ENCODE measurements at regions not wholly inside any gene's neighbourhood (a gene's known extent, or its start where the extent isn't known, plus 50 kb on each side); places are given as distances from the start of the nearest gene placed in this dataset.

DNA sequence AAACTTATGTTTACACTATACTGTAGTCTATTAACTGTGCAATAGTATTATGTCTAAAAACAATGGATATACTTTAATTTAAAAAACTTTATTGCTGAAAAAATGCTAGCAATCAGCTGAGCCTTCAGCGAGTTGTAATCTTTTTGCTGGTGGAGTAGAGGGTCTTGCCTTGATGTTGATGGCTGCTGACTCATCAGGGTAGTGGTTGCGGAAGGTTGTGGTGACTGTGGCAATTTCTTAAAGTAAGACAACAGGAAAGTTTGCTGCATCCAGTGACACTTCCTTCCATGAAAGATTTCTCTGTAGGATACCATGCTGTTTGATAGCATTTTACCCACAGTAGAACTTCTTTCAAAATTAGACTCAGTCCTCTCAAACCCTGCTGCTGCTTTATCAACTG, 234.7 kb upstream of the CSF3R start (continued):
- TF ChIP-seq POLR2AphosphoS2 (conservative IDR thresholded peaks at IDR 0.05; ENCODE audit: low read length): no peak
- TF ChIP-seq, protein P1, sequence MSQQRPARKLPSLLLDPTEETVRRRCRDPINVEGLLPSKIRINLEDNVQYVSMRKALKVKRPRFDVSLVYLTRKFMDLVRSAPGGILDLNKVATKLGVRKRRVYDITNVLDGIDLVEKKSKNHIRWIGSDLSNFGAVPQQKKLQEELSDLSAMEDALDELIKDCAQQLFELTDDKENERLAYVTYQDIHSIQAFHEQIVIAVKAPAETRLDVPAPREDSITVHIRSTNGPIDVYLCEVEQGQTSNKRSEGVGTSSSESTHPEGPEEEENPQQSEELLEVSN (IDR thresholded peaks at IDR 0.05; ENCODE audit: borderline replicate concordance, low read depth): no peak

DNA sequence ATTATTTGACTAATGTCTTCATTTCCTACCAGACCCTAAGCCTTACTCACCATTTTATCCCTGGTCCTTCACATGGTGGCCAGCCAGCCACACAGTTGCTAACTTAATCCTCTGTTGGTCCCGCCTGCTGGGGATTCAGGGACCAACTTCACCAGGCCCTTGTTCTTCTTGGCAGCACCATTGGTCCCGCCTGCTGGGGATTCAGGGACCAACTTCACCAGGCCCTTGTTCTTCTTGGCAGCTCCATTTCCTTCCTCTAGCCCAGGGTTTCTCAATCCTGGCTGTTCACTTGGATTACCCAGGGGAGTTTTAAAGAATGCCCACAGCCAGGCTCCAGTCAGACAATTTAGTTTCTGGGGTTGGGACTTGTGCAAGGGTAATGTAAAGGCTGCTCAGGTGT, 233.1 kb upstream of the CSF3R start:
- TF ChIP-seq RARB (CRISPR knock-in tag; IDR thresholded peaks at IDR 0.05) (no peak), ZSCAN20 (CRISPR knock-in tag; IDR thresholded peaks at IDR 0.05) (no peak), FOXS1 (CRISPR knock-in tag; IDR thresholded peaks at IDR 0.05) (no peak)
- H3K27ac ChIP-seq: no peak overlapping the region
- DNase-seq (ENCODE audit: low read depth in 1 of 2, low spot score in 1 of 2) (no peak), ATAC-seq (no peak), FAIRE-seq (no peak)
- H3K4me2 ChIP-seq: no peak overlapping the region
- WGBS (ENCODE audit: missing lambda C conversion rate): 0% methylated on average over 2 of the region's 2 CpGs
- no peaks in the 10 kb centered on the region for H3K9me3 ChIP-seq
- no peak overlapping the region for H3K4me3 ChIP-seq
- CTCF ChIA-PET: no interaction called here
- no peaks in the 10 kb centered on the region for H3K4me1 ChIP-seq
- POLR2A ChIA-PET: no interaction called here

DNA sequence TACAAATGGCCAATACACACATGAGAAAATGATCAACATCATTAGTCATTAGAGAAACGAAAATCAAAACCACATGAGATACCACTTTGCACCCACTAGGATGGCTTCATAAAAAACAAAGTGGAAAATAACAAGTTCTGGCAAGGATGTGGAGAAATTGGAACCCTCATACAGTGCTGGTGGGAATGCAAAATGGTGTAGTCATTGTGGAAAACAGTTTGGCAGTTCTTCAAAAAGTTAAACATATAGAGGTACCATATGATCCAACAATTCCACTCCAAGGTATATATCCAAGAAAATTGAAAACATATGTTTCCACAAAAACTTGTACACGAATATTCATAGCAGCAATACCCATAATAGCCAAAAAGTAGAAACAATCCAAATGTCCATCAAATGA, 231.6 kb upstream of the CSF3R start:
- Histone ChIP-seq H3K4me1 (no peaks in the 10 kb centered on the region), H3K4me2 (no peak overlapping the region), H3K4me3 (no peak overlapping the region), H3K27ac (no peak overlapping the region), H3K9me3 (no peaks in the 10 kb centered on the region)
- WGBS (ENCODE audit: missing lambda C conversion rate): 2% methylated on average over 2 of the region's 2 CpGs
- CTCF ChIA-PET: no interaction called here
- no peak for FAIRE-seq
- no peak for TF ChIP-seq KDM1A (IDR thresholded peaks at IDR 0.05; ENCODE audit: low read depth)
- TF ChIP-seq POLR2AphosphoS2 (conservative IDR thresholded peaks at IDR 0.05; ENCODE audit: low read length): no peak
- no peak for TF ChIP-seq CBX8 (IDR thresholded peaks at IDR 0.05)
- TF ChIP-seq TP53 (CRISPR knock-in tag; IDR thresholded peaks at IDR 0.05): no peak
- no peak for TF ChIP-seq EHF (CRISPR knock-in tag; IDR thresholded peaks at IDR 0.05)
- no peak for TF ChIP-seq HOXA7 (CRISPR knock-in tag; IDR thresholded peaks at IDR 0.05)
- no peak for TF ChIP-seq JUNB (IDR thresholded peaks at IDR 0.05)
- no peak for TF ChIP-seq MAFK (IDR thresholded peaks at IDR 0.05; ENCODE audit: partially characterized antibody)
- TF ChIP-seq, protein P2, sequence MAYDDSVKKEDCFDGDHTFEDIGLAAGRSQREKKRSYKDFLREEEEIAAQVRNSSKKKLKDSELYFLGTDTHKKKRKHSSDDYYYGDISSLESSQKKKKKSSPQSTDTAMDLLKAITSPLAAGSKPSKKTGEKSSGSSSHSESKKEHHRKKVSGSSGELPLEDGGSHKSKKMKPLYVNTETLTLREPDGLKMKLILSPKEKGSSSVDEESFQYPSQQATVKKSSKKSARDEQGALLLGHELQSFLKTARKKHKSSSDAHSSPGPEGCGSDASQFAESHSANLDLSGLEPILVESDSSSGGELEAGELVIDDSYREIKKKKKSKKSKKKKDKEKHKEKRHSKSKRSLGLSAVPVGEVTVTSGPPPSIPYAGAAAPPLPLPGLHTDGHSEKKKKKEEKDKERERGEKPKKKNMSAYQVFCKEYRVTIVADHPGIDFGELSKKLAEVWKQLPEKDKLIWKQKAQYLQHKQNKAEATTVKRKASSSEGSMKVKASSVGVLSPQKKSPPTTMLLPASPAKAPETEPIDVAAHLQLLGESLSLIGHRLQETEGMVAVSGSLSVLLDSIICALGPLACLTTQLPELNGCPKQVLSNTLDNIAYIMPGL (CRISPR knock-in tag; IDR thresholded peaks at IDR 0.05; ENCODE audit: borderline replicate concordance): no peak
- no peak for TF ChIP-seq RCOR1 (IDR thresholded peaks at IDR 0.05; ENCODE audit: low read depth, low read length)
- no peak for TF ChIP-seq PHF8 (IDR thresholded peaks at IDR 0.05; ENCODE audit: borderline replicate concordance, low read depth)
- TF ChIP-seq GATA3 (IDR thresholded peaks at IDR 0.05; ENCODE audit: borderline replicate concordance): no peak
- no peak for TF ChIP-seq BHLHE40 (IDR thresholded peaks at IDR 0.05; ENCODE audit: low read depth, low read length)
- POLR2A ChIA-PET: no interaction called here
- DNase-seq (ENCODE audit: low read depth in 1 of 2, low spot score in 1 of 2): no peak
- ATAC-seq: no peak

DNA sequence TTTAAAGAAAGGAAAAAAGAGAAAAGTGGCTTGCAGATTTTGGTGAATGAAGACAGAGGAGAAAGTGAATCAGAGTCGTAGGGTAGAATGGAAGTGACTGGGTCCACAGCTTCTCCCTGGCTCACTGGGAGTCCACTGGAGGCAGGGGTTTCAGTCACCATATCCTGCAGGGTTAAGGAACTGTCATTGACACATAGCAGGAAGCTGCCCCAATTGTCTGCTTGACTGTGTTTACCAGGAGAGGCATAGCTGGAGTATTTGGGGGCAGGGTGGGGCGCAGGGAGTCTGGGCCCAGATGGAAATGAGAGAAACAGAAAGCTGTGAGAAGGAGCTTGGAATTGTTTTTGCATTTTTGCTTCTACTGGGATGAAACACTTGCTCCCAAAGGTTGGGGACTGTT, 228.8 kb upstream of the CSF3R start:
- FAIRE-seq (no peak), ATAC-seq (no peak), DNase-seq (ENCODE audit: low read depth in 1 of 2, low spot score in 1 of 2) (no peak)
- no peaks in the 10 kb centered on the region for H3K4me1 ChIP-seq
- no peak for TF ChIP-seq KDM1A (IDR thresholded peaks at IDR 0.05; ENCODE audit: low read depth)
- TF ChIP-seq, protein P3, sequence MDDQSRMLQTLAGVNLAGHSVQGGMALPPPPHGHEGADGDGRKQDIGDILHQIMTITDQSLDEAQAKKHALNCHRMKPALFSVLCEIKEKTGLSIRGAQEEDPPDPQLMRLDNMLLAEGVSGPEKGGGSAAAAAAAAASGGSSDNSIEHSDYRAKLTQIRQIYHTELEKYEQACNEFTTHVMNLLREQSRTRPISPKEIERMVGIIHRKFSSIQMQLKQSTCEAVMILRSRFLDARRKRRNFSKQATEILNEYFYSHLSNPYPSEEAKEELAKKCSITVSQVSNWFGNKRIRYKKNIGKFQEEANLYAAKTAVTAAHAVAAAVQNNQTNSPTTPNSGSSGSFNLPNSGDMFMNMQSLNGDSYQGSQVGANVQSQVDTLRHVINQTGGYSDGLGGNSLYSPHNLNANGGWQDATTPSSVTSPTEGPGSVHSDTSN (IDR thresholded peaks at IDR 0.05): no peak
- no peak overlapping the region for H3K4me3 ChIP-seq
- no peaks in the 10 kb centered on the region for H3K9me3 ChIP-seq
- WGBS (ENCODE audit: missing lambda C conversion rate): 3% methylated on average over 2 of the region's 2 CpGs
- POLR2A ChIA-PET: no interaction called here
- no peak overlapping the region for H3K4me2 ChIP-seq
- H3K27ac ChIP-seq: no peak overlapping the region
- CTCF ChIA-PET: no interaction called here

Measured in A549 (cell line).